DMS79 (cell line): ENCODE measurements at regions not wholly inside any gene's neighbourhood (a gene's known extent, or its start where the extent isn't known, plus 50 kb on each side); places are given as distances from the start of the nearest gene placed in this dataset.
"Not testable (repeated sequence)": the region's sequence is repeated elsewhere in the genome, so short reads cannot be mapped to it uniquely, and the experiment has no call there.

ENCODE experiments used
- DNase-seq: peaks from one replicate; lab custom pipeline; 2025; lab: John Stamatoyannopoulos, UW

GRCh38 chr13:65825039-65825438, 1405.1 kb downstream of the PCDH9 start:
- no peak for DNase-seq

GRCh38 chr13:65808061-65808460, 1422.1 kb downstream of the PCDH9 start:
- DNase-seq: no peak

- DNase-seq: no peak
These were observed 1426.4 kb downstream of the PCDH9 start for GRCh38 chr13:65803530-65804392.

GRCh38 chr13:65789815-65790214, 1440.3 kb downstream of the PCDH9 start:
- DNase-seq: no peak

GRCh38 chr13:65787082-65787481, 1443.1 kb downstream of the PCDH9 start:
- DNase-seq: no peak

- no peak for DNase-seq
These were observed 1445.9 kb downstream of the PCDH9 start for GRCh38 chr13:65784088-65784816.

GRCh38 chr13:65783383-65783782, 1446.8 kb downstream of the PCDH9 start:
- no peak for DNase-seq

- not testable (repeated sequence) for DNase-seq
These were observed 1458.3 kb downstream of the PCDH9 start for GRCh38 chr13:65771704-65772313.

- no peak for DNase-seq
These were observed 1461.6 kb downstream of the PCDH9 start for GRCh38 chr13:65768545-65768944.

GRCh38 chr13:65763811-65764210, 1466.3 kb downstream of the PCDH9 start:
- no peak for DNase-seq

- DNase-seq: no peak
These were observed 1468.1 kb downstream of the PCDH9 start for GRCh38 chr13:65762012-65762411.

GRCh38 chr13:65756071-65756671, 1474.0 kb downstream of the PCDH9 start:
- DNase-seq: no peak

- DNase-seq: no peak
These were observed 1481.9 kb downstream of the PCDH9 start for GRCh38 chr13:65748227-65748626.

- DNase-seq: no peak
These were observed 1483.7 kb downstream of the PCDH9 start for GRCh38 chr13:65746406-65746921.

GRCh38 chr13:65744836-65745235, 1485.3 kb downstream of the PCDH9 start:
- no peak for DNase-seq

- DNase-seq: no peak
These were observed 1497.0 kb downstream of the PCDH9 start for GRCh38 chr13:65733110-65733509.

- DNase-seq: no peak
These were observed 1503.1 kb downstream of the PCDH9 start for GRCh38 chr13:65727070-65727469.

- no peak for DNase-seq
These were observed 1505.1 kb downstream of the PCDH9 start for GRCh38 chr13:65725006-65725405.

GRCh38 chr13:65724226-65724625, 1505.9 kb downstream of the PCDH9 start:
- no peak for DNase-seq

- DNase-seq: no peak
These were observed 1507.6 kb downstream of the PCDH9 start for GRCh38 chr13:65722506-65722905.

- DNase-seq: no peak
These were observed 1510.3 kb downstream of the PCDH9 start for GRCh38 chr13:65719831-65720230.

- no peak for DNase-seq
These were observed 1519.6 kb downstream of the PCDH9 start for GRCh38 chr13:65710514-65710913.
